Retinal pigment epithelial cell (primary cell): ENCODE measurements at regions not wholly inside any gene's neighbourhood (a gene's known extent, or its start where the extent isn't known, plus 50 kb on each side); places are given as distances from the start of the nearest gene placed in this dataset.
"Not testable (repeated sequence)": the region's sequence is repeated elsewhere in the genome, so short reads cannot be mapped to it uniquely, and the experiment has no call there.

Experiments
- DNase-seq: peaks from one replicate; pipeline ENCODE4 v3.0.0-alpha.2; 2010; ENCODE audit warnings: low read depth
- H3K4me3 ChIP-seq: 2 replicates; pipeline ENCODE4 v1.5.1; 2011; ENCODE audit warnings: mild to moderate bottlenecking, low read length, control low read depth, moderate library complexity
- CTCF ChIP-seq: conservative IDR thresholded peaks from 2 replicates; pipeline ENCODE4 v1.5.1; 2011; ENCODE audit warnings: low read depth, low read length, control low read depth, inconsistent platforms

DNA sequence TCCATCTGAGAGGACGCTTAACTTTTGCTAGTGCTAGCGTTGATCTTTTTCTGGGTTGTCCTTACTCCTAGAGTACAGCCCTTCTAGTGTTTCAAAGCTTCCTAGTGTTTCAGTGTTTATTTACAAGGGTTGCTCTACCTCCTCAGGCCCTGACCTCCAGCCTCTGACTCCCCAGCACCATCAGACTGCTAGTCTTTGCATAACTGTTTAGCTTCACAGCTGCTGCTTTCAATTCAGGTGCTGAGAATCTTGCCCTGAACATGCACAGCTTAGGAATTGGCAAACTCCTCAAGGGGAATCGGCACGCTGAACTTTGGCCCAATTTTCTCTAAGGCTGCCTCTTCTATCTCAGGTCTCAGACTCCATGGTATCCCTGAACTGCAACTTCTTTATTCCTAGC is 52.9 kb downstream of the OR52B4 start:
- not testable (repeated sequence) for H3K4me3 ChIP-seq, DNase-seq

- DNase-seq, H3K4me3 ChIP-seq: not testable (repeated sequence)
Measured at GRCh38 chr11:4277225-4277624, 91.0 kb downstream of the OR52B4 start.

- H3K4me3 ChIP-seq, DNase-seq: not testable (repeated sequence)
Measured at GRCh38 chr11:4251085-4251484, 117.1 kb downstream of the OR52B4 start.

- not testable (repeated sequence) for H3K4me3 ChIP-seq, DNase-seq
Measured at GRCh38 chr11:4249475-4249874, 118.7 kb downstream of the OR52B4 start.

DNA sequence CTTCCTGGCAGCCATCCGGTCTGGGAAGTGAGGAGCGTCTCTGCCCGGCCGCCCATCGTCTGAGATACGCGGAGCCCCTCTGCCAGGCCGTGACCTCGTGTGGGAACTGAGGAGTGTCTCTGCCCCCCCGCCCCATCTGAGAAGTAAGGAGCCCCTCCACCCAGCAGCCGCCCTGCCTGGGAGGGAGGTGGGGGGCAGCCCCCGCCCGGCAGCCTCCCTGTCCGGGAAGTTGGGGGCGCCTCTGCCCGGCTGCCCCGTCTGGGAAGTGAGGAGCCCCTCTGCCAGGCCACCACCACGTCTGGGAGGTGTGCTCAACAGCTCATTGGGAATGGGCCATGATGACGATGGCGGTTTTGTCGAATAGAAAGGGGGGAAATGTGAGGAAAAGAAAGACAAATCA is 130.4 kb downstream of the OR52B4 start:
- not testable (repeated sequence) for DNase-seq, H3K4me3 ChIP-seq

GRCh38 chr11:4218857-4219256 is 124.3 kb downstream of the RRM1 start:
- not testable (repeated sequence) for H3K4me3 ChIP-seq, DNase-seq

DNA sequence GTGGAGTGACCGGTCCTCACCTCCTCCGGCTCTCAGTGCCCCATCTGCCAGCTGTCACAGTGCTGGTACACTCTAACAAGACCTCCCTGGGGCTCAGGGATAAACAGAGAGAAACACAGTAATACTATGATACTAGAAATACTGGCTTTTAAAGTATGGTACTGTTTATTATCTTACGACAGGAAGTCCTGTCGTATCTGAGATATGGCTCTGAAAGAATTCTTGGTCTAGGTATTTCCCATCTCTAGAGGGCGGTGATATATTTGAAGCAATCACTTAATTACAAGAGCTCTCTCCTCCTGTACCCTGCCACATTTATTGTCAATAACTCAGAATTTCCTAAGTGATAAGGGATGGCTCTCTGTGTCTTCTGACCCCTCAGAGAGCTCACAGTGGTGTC is 119.1 kb downstream of the RRM1 start:
- TF ChIP-seq CTCF, result no peak
- DNase-seq, result no peak
- H3K4me3 ChIP-seq, result no peak overlapping the region

DNA sequence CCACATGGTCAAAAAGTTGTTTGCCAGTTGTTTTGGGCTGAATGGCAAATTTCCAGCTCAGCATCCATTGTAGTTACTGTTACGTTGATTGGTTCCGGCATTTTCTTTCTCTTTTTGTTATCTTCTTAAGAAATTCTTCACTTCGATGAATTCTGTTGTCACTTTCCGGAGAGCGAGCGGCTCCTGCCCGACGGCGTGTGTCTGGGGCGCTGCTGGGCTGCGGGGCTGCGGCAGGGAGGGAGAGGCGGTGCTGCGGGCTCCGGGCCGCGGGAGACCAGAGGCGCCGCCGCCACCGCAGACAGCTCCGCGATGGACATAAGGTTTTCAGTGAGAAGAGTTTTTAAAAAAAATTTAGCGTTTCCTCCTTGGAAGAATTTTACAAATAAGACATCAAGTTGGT is 117.4 kb downstream of the RRM1 start:
- TF ChIP-seq CTCF, result no peak
- no peak for DNase-seq
- H3K4me3 ChIP-seq, result no peak overlapping the region

- DNase-seq, result no peak
- no peak overlapping the region for H3K4me3 ChIP-seq
- TF ChIP-seq CTCF, result peak; percentile 26
Measured at GRCh38 chr11:4203603-4204360, 109.2 kb downstream of the RRM1 start.

DNA sequence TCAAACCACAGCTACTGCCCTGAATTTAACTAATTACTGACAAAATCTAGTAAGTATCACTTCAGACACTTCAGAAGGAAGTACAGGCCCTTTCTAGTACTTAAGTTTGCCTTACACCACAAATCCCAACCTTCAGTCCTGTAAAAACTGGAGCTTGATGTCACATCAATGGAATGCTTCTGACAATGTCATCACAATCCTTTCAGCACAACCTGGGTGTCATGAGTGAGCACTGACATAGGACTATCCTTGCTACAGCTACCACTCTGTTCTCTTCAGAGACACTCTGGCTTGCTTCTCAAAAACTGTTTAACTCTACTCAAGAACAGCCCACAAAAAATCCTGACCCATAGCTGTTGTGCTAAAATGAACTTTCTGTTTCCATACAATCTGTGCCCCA is 108.2 kb downstream of the RRM1 start:
- H3K4me3 ChIP-seq, result no peak overlapping the region
- no peak for TF ChIP-seq CTCF
- no peak for DNase-seq
